Stimulated activated CD4-positive, alpha-beta T cell treated with anti-CD3 and anti-CD28 coated beads, TNF-alpha, amount 100 ng/mL, for 4 hours (primary cell): ENCODE measurements at regions not wholly inside any gene's neighbourhood (a gene's known extent, or its start where the extent isn't known, plus 50 kb on each side); places are given as distances from the start of the nearest gene placed in this dataset.
"Not testable (repeated sequence)": the region's sequence is repeated elsewhere in the genome, so short reads cannot be mapped to it uniquely, and the experiment has no call there.

ENCODE experiments used
- DNase-seq, 3 experiments: peaks; one replicate each; pipeline ENCODE4 v3.0.0-alpha.2; 2020; ENCODE audit warnings: low read depth in 3 of 3

GRCh38 chr7:69217516-69218350 lies 380.5 kb upstream of the AUTS2 start:
- DNase-seq = no peak

- no peak for DNase-seq
These were observed 379.7 kb upstream of the AUTS2 start for GRCh38 chr7:69218576-69218975.

GRCh38 chr7:69219381-69219780 lies 378.9 kb upstream of the AUTS2 start:
- DNase-seq = no peak

- DNase-seq = no peak
These were observed 372.9 kb upstream of the AUTS2 start for GRCh38 chr7:69225259-69225943.

- DNase-seq = no peak
These were observed 370.0 kb upstream of the AUTS2 start for GRCh38 chr7:69228212-69228811.

- DNase-seq = no peak
These were observed 365.6 kb upstream of the AUTS2 start for GRCh38 chr7:69232445-69233376.

GRCh38 chr7:69237541-69237940 lies 360.7 kb upstream of the AUTS2 start:
- no peak for DNase-seq

- DNase-seq = no peak
These were observed 355.3 kb upstream of the AUTS2 start for GRCh38 chr7:69243016-69243415.

GRCh38 chr7:69244701-69245100 lies 353.6 kb upstream of the AUTS2 start:
- DNase-seq = no peak

- DNase-seq = no peak
These were observed 352.6 kb upstream of the AUTS2 start for GRCh38 chr7:69245646-69246045.

GRCh38 chr7:69246758-69247157 lies 351.5 kb upstream of the AUTS2 start:
- no peak for DNase-seq

- not testable (repeated sequence) for DNase-seq
These were observed 349.9 kb upstream of the AUTS2 start for GRCh38 chr7:69248382-69248828.

- DNase-seq = no peak
These were observed 347.3 kb upstream of the AUTS2 start for GRCh38 chr7:69250958-69251357.

- DNase-seq = no peak
These were observed 343.6 kb upstream of the AUTS2 start for GRCh38 chr7:69254643-69255042.

- no peak for DNase-seq
These were observed 341.6 kb upstream of the AUTS2 start for GRCh38 chr7:69256634-69257081.

- DNase-seq = no peak
These were observed 340.7 kb upstream of the AUTS2 start for GRCh38 chr7:69257592-69257991.

GRCh38 chr7:69259445-69259844 lies 338.8 kb upstream of the AUTS2 start:
- DNase-seq = no peak

GRCh38 chr7:69260023-69260422 lies 338.3 kb upstream of the AUTS2 start:
- DNase-seq = no peak

- DNase-seq = no peak
These were observed 334.7 kb upstream of the AUTS2 start for GRCh38 chr7:69263550-69263949.

- no peak for DNase-seq
These were observed 328.5 kb upstream of the AUTS2 start for GRCh38 chr7:69269806-69270205.

GRCh38 chr7:69272101-69272500 lies 326.2 kb upstream of the AUTS2 start:
- no peak for DNase-seq
